D721Med (cell line): ENCODE measurements at regions not wholly inside any gene's neighbourhood (a gene's known extent, or its start where the extent isn't known, plus 50 kb on each side); places are given as distances from the start of the nearest gene placed in this dataset.

ENCODE experiments used
- DNase-seq: peaks from one replicate; pipeline ENCODE4 v3.0.0; 2011; ENCODE audit warnings: low spot score; ENCODE audit not compliant: insufficient read length
- FAIRE-seq: peaks from 2 replicates; lab custom pipeline; 2011; peaks lifted over from hg19 to GRCh38; lab: Jason Lieb, UNC
- CTCF ChIP-seq: IDR thresholded peaks from 2 replicates; pipeline ENCODE4 v1.5.1; 2012; ENCODE audit warnings: mild to moderate bottlenecking, control low read depth; ENCODE audit not compliant: insufficient read depth; ENCODE audit errors: missing control alignments

- DNase-seq: no peak
- no peak for TF ChIP-seq CTCF
- no peak for FAIRE-seq
Measured at GRCh38 chr1:14020006-14020405, 320.0 kb downstream of the PRDM2 start.

- no peak for TF ChIP-seq CTCF
- DNase-seq (no peak), FAIRE-seq (no peak)
Measured at GRCh38 chr1:14027099-14027498, 327.1 kb downstream of the PRDM2 start.

- FAIRE-seq (no peak), DNase-seq (no peak)
- TF ChIP-seq CTCF: no peak
Measured at GRCh38 chr1:14031461-14031860, 331.5 kb downstream of the PRDM2 start.

GRCh38 chr1:14034506-14034905, 334.5 kb downstream of the PRDM2 start:
- TF ChIP-seq CTCF: no peak
- FAIRE-seq (no peak), DNase-seq (no peak)

- FAIRE-seq: no peak
- no peak for TF ChIP-seq CTCF
- no peak for DNase-seq
Measured at GRCh38 chr1:14037101-14037847, 337.3 kb downstream of the PRDM2 start.

- FAIRE-seq (no peak), DNase-seq (no peak)
- TF ChIP-seq CTCF: no peak
Measured at GRCh38 chr1:14039582-14040430, 339.8 kb downstream of the PRDM2 start.
